Ovary (tissue), 3 donors: ENCODE measurements at regions not wholly inside any gene's neighbourhood (a gene's known extent, or its start where the extent isn't known, plus 50 kb on each side); places are given as distances from the start of the nearest gene placed in this dataset.

Experiments
- CTCF ChIP-seq, 3 donors: fragments of 450-650 bp in 2 of 3; fragments of 200-600 bp in 1 of 3; IDR thresholded peaks; one replicate each; pipeline versions ENCODE4 v1.5.1 to v1.8.0; 2016 to 2022; ENCODE audit warnings: antibody characterized with exemption in 3 of 3, mild to moderate bottlenecking in 1 of 3
- EP300 ChIP-seq: sonication (generic); formaldehyde crosslinking; IDR thresholded peaks from one replicate; pipeline ENCODE4 v1.6.1; 2017; ENCODE audit warnings: antibody characterized with exemption
- donor health status: DM: no; HTN: no; CAD: no.

GRCh38 chr13:105063676-105064075 is 1471.8 kb downstream of the EFNB2 start:
- TF ChIP-seq CTCF (IDR thresholded peaks at IDR 0.05) (no peak), EP300 (no peak)
